Keratinocyte (primary cell): ENCODE measurements at regions not wholly inside any gene's neighbourhood (a gene's known extent, or its start where the extent isn't known, plus 50 kb on each side); places are given as distances from the start of the nearest gene placed in this dataset.

Experiments used
- CTCF ChIP-seq, 3 experiments: IDR thresholded peaks in 1 of 3; conservative IDR thresholded peaks in 1 of 3; optimal IDR thresholded peaks in 1 of 3; 2 replicates in 2 of 3; 3 replicates in 1 of 3; pipeline versions ENCODE3 to v1.5.1; 2011; ENCODE audit warnings: low read length in 3 of 3, mild to moderate bottlenecking in 3 of 3, moderate library complexity in 2 of 3, control low read depth in 1 of 3, inconsistent platforms in 1 of 3; ENCODE audit not compliant: insufficient read depth in 2 of 3; ENCODE audit errors: extremely low read depth in 1 of 3
- EZH2 ChIP-seq: IDR thresholded peaks from one replicate; pipeline ENCODE4 v1.6.1; 2012; ENCODE audit warnings: inconsistent platforms, mild to moderate bottlenecking, low read length, moderate library complexity

- TF ChIP-seq CTCF (optimal IDR thresholded peaks at IDR 0.05 in 1 of 3, IDR thresholded peaks at IDR 0.05 in 1 of 3, conservative IDR thresholded peaks at IDR 0.05 in 1 of 3; ENCODE audit: extremely low read depth in 1 of 3, insufficient read depth in 2 of 3, low read length in 3 of 3) = no peak
- no peak for TF ChIP-seq EZH2
These were observed 111.2 kb upstream of the KIF26B start for GRCh38 chr1:245043611-245043940.
